ENCODE measurements at regions not wholly inside any gene's neighbourhood (a gene's known extent, or its start where the extent isn't known, plus 50 kb on each side); places are given as distances from the start of the nearest gene placed in this dataset.

GRCh38 chr9:86449246-86449645, 95.0 kb upstream of the TUT7 start:
- Histone ChIP-seq H3K79me2 (ENCODE audit: control insufficient read depth, low read length) (no peaks in the 10 kb centered on the region), H3K4me3 (ENCODE audit: low read length) (no peak overlapping the region), H3K27me3 (ENCODE audit: control insufficient read depth, low read length) (no peaks in the 10 kb centered on the region), H3K4me1 (ENCODE audit: control insufficient read depth, low read length) (no peaks in the 10 kb centered on the region), H3F3A (ENCODE audit: control insufficient read depth, insufficient read depth) (no peaks in the 10 kb centered on the region), H3K36me3 (ENCODE audit: control insufficient read depth, low read length) (no peaks in the 10 kb centered on the region), H3K9me2 (replicated peaks; ENCODE audit: control insufficient read depth, low read length) (no peaks in the 10 kb centered on the region; the same call in 1 of the 2 replicates), H3K9me3 (ENCODE audit: control insufficient read depth, insufficient read depth, low read length) (no peaks in the 10 kb centered on the region), H3K4me2 (ENCODE audit: low read length) (no peak overlapping the region), H4K20me1 (ENCODE audit: control insufficient read depth, insufficient read depth, low read depth, low read length) (no peaks in the 10 kb centered on the region), H3K27ac (ENCODE audit: low read depth, low read length) (no peak overlapping the region)
- TF ChIP-seq CTCF (IDR thresholded peaks at IDR 0.05; ENCODE audit: low read depth, low read length, poor library complexity, severe bottlenecking), result no peak
- TF ChIP-seq EZH2phosphoT487 (IDR thresholded peaks at IDR 0.05; ENCODE audit: borderline replicate concordance, low read length), result no peak

- no peaks in the 10 kb centered on the region for H3K4me1 ChIP-seq (ENCODE audit: control insufficient read depth, low read length)
- H3K4me2 ChIP-seq (ENCODE audit: low read length), result no peak overlapping the region
- no peaks in the 10 kb centered on the region for H3K36me3 ChIP-seq (ENCODE audit: control insufficient read depth, low read length)
- H3F3A ChIP-seq (ENCODE audit: control insufficient read depth, insufficient read depth), result no peaks in the 10 kb centered on the region
- H3K27ac ChIP-seq (ENCODE audit: low read depth, low read length), result no peak overlapping the region
- H4K20me1 ChIP-seq (ENCODE audit: control insufficient read depth, insufficient read depth, low read depth, low read length), result no peaks in the 10 kb centered on the region
- H3K9me3 ChIP-seq (ENCODE audit: control insufficient read depth, insufficient read depth, low read length), result no peaks in the 10 kb centered on the region
- H3K4me3 ChIP-seq (ENCODE audit: low read length), result no peak overlapping the region
- TF ChIP-seq CTCF (IDR thresholded peaks at IDR 0.05; ENCODE audit: low read depth, low read length, poor library complexity, severe bottlenecking), result no peak
- no peak for TF ChIP-seq EZH2phosphoT487 (IDR thresholded peaks at IDR 0.05; ENCODE audit: borderline replicate concordance, low read length)
- no peaks in the 10 kb centered on the region; the same call in 1 of the 2 replicates for H3K9me2 ChIP-seq (replicated peaks; ENCODE audit: control insufficient read depth, low read length)
- H3K79me2 ChIP-seq (ENCODE audit: control insufficient read depth, low read length), result no peaks in the 10 kb centered on the region
- no peaks in the 10 kb centered on the region for H3K27me3 ChIP-seq (ENCODE audit: control insufficient read depth, low read length)
Observed at GRCh38 chr9:86445671-86446070, 91.5 kb upstream of the TUT7 start.

GRCh38 chr9:86443992-86444391, 89.8 kb upstream of the TUT7 start:
- Histone ChIP-seq H3K36me3 (ENCODE audit: control insufficient read depth, low read length) (no peaks in the 10 kb centered on the region), H3K9me2 (replicated peaks; ENCODE audit: control insufficient read depth, low read length) (no peaks in the 10 kb centered on the region; the same call in 1 of the 2 replicates), H3K27me3 (ENCODE audit: control insufficient read depth, low read length) (no peaks in the 10 kb centered on the region; the same call in 1 of the 2 replicates), H3K79me2 (ENCODE audit: control insufficient read depth, low read length) (no peaks in the 10 kb centered on the region), H3K9me3 (ENCODE audit: control insufficient read depth, insufficient read depth, low read length) (no peaks in the 10 kb centered on the region), H4K20me1 (ENCODE audit: control insufficient read depth, insufficient read depth, low read depth, low read length) (no peaks in the 10 kb centered on the region), H3K4me3 (ENCODE audit: low read length) (no peak overlapping the region), H3K27ac (ENCODE audit: low read depth, low read length) (no peak overlapping the region), H3K4me2 (ENCODE audit: low read length) (no peak overlapping the region), H3F3A (ENCODE audit: control insufficient read depth, insufficient read depth) (no peaks in the 10 kb centered on the region), H3K4me1 (ENCODE audit: control insufficient read depth, low read length) (no peaks in the 10 kb centered on the region)
- TF ChIP-seq CTCF (IDR thresholded peaks at IDR 0.05; ENCODE audit: low read depth, low read length, poor library complexity, severe bottlenecking) (no peak), EZH2phosphoT487 (IDR thresholded peaks at IDR 0.05; ENCODE audit: borderline replicate concordance, low read length) (no peak)

Measured in DOHH2 (cell line).